Stimulated activated naive CD8-positive, alpha-beta T cell treated with anti-CD3 and anti-CD28 coated beads, Interleukin-15, Interleukin-2, amounts not matched to agents 100 U/mL and 50 U/mL, for 24 hours (primary cell): ENCODE measurements at regions not wholly inside any gene's neighbourhood (a gene's known extent, or its start where the extent isn't known, plus 50 kb on each side); places are given as distances from the start of the nearest gene placed in this dataset.
A peak's percentile ranks its signal among the peaks of the same experiment; 100 is the strongest.
"Not testable (repeated sequence)": the region's sequence is repeated elsewhere in the genome, so short reads cannot be mapped to it uniquely, and the experiment has no call there.

Experiments used
- ATAC-seq: fragments of 150-1000 bp; cut with Tn5 transposase; one replicate; pipeline ENCODE4 v1.10.0; 2021
- DNase-seq: peaks from one replicate; pipeline ENCODE4 v3.0.0; 2021

DNA sequence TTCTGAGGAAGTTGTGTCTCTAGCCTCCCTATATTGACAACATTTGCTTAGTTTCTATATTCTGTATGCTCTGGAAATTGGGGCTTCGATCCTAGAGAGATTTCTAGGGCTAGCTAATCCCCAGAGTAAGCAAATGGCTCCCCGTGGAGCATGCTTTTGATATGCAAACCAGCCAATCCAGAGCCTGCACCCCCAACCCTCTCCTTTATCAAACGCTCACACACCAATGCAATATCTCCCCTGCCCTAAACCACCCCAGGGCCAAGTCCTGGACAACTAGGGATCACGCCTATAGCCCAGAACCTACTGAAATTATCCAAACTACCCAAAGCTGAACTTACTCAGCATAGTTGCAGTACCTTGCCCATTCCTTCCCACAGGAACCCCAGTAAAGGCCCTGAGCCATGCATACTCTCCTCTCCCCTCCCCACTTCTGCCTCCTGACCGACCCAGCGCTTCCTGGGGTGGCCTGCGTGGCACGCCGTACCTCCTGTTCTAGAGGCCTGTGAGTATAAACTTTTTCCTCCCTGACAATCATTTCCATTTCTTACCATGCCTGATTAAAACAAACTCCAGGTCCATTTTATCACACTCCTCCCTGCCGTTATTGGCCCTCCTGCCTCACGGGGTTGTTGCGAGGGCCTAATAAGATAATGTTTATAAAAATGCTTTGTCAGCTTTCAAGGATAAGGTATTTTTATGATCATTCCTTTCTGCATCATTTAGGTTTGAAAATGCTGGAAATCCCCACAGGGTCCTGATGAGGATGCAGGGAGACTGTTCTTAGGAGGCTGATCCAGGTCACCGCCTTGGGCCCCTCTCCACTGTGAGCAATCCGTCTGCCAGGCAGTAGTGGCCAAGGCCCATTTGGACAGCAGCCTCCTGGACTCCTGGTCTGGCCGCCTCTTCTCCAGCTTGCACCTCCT lies 102.7 kb downstream of the TENT5C start:
- DNase-seq (no peak), ATAC-seq (no peak)

DNA sequence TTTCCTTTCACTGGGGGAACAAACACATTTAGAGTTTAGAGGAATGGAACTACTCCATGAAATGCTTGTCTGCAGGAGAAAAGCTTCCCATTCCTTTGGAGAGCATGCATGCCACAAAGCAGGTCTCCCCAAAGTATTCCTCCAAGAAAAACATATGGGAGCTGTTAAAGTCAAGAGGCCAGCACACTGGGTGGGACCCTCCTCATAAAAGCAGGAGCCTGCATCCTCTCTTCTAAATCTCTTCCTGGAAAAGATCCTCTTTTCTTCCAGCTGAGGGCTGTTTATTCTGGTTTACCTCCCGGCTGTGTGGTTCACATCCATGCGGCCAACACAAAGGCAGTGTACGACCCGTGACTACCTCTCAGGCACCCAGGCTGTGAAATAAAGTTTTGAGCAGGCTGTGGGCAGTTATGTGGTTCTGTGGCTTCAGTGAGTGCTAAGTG lies 103.4 kb downstream of the TENT5C start:
- ATAC-seq = no peak
- DNase-seq = no peak

DNA sequence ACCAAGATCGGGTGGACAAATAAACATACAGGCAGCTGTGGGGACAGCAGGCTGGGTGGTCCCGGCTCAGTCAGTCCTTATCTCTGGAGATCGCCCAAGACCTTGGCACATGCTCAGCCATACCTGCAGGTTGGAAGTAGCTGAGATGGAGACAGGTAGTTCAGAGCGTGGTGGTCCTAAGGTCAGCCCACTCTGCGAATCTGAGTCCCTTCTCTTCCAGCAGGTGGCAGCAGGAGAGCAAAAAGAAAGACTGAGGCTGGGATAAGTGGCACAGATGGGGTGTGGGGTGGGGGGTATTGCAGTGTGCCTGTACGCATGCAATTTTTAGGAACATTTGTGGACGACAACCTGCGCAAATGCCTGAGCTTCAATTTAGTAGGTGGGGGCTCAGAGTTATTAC lies 104.9 kb downstream of the TENT5C start:
- peak; percentile 40 for ATAC-seq
- no peak for DNase-seq

DNA sequence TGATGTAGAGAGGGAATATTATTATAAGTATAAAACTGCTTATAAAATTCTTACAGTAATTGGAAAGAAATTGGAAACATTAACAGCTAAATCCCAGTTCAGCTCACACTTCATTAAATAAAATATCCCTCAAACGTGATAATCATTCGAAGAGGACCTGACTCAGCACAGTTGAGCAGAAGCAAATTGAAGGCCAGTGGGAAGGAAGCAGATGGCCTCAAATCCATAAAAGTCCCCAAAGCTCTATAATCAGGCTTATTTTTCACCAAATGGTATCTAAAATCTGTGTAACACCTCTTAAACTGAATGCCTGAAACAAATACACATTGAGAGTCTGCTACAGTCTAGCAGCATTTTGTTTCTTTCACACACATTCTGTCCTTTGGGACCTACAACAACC lies 106.8 kb downstream of the TENT5C start:
- no peak for ATAC-seq
- no peak for DNase-seq

DNA sequence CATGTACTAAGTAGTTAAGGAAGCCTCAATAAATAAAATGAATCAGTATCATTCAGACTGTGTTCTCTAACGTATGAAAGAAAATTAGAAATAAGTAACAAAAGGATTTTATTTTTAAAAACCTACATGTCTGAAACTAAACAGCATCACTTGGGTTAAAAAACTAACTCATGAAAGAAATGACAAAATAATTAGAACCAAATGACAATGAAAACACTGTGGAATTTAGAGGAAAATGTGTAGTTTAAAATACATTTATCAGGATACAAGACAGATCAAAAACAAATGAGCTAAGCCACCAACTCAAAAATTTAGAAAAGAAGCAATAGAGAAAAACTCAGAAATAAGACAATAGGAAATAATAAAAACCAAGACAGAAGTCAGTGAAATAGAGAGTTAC lies 108.7 kb downstream of the TENT5C start:
- no peak for ATAC-seq
- DNase-seq = no peak

DNA sequence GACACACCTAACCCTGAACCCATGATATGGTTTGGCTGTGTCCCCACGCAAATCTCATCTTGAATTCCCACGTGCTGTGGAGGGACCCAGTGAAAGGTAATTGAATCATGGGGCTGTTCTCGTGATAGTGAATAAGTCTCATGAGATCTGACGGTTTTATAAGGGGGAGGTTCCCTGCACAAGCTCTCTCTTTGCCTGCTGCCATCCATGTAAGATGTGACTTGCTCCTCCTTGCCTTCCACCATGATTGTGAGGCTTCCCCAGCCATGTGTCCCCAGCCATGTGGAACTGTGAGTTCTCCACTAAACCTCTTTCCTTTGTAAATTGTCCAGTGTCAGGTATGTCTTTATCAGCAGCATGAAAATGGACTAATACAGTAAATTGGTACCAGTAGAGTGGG lies 110.2 kb downstream of the TENT5C start:
- ATAC-seq, DNase-seq: not testable (repeated sequence)

DNA sequence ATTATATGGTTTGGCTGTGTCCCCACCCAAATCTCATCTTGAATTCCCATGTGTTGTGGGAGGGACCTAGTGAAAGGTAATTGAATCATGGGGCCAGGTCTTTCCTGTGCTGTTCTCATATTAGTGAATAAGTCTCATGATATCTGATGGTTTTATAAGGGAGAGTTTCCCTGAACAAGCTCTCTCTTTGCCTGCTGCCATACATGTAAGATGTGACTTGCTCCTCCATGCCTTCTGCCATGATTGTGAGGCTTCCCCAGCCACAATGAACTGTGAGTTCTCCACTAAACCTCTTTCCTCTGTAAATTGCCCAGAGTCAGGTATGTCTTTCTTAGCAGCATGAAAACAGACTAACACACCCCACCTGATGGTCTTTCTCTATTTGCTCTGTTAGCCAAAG lies 112.1 kb downstream of the TENT5C start:
- not testable (repeated sequence) for DNase-seq, ATAC-seq

DNA sequence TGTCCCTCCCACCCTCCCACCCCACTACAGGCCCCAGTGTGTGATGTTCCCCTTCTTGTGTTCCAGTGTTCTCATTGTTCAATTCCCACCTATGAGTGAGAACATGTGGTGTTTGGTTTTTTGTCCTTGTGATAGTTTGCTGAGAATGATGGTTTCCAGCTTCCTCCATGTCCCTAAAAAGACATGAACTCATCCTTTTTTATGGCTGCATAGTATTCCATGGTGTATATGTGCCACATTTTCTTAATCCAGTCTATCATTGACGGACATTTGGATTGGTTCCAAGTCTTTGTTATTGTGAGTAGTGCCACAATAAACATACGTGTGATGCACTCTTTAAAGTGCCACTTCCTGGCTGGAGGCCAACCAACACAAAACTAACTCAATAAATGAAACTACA lies 112.7 kb downstream of the TENT5C start:
- not testable (repeated sequence) for ATAC-seq, DNase-seq

DNA sequence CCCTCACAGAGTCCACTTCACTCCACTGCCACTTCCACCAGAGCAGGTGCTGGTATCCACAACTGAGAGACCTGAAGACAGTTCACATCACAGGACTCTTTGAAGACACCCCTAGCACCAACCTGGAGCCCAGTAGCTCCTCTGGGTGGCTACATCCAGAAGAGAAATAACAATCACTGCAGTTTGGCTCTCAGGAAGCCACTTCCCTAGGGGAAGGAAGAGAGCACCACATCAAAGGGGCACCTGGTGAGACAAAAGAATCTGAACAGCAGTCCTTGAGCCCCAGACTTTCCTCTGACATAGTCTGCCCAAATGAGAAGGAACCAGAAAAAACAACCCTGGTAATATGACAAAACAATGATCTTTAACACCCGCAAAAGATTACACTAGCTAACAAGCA lies 113.2 kb downstream of the TENT5C start:
- ATAC-seq (no peak), DNase-seq (no peak)

DNA sequence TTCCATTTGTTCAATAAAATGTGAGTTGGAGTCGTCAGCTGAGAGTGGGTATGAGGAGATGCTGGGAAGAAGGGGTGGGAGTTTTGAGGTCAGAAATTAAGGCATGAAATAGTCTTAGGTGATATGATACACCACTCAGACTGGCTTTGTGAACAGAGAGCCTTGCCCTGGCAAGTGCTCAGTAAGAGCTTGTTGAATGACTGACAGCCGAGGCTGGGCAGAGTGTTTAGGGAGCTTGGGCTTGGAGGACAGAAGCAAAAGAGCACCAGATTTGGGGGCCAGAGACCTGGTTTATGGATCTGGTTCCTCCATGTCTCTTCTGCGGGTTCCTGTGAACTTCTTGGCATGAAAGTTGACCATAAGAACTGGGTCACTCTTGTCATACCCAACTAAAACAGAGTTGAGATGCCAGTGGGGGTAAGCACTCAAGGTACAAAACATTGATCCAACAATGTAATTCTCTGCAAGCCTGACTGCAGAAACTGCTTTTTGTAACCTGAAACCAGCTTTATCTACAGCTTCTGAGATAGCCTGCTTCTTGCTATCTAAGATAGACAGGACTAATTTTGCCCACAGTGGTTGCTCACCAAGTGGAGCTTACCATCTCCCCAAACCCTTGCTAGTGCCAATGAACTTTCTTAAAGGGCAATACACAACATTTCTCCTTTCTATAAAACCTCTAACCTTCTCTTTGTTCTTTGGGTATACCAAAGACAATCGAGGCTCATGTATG lies 126.4 kb downstream of the TENT5C start:
- no peak for DNase-seq
- ATAC-seq = no peak

DNA sequence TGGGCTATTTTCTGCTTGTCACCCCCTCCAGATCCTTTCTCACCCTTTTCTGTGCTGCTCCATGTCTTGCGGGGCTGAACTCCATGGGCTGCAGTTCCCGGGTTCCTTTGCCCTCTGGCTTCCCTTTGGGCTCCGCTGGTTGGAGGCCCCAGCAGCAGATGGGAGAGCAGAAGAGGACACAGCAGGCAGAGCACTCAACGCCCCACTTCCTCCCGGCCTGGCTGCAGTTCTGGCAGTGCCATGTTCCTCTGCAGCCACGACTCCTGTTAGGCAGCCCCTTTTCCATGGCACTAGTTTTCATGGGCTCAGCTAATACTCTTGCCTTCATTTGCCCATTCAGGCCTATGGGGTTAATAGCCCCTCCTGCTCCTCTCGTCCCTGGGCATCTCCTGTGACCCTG lies 127.1 kb downstream of the TENT5C start:
- no peak for DNase-seq
- no peak for ATAC-seq

DNA sequence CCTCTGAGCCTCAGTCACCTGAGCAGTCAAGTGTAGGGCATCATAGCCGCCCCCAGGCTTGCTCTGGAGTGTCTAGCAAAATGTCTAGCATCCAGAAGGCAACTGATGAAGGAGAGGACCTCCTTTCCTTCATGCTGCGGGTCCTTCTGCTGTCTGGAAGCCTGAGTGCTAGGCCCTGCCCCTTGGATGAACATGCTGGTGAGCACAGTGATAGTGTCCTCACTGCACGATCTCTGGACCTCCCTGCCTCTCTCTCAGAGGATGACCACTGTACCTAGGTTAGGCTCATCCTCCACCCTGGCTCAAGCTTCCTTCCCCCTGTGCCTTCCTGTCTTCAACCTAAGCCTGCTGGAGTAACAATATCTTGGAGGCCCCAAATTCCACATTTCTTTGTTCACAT lies 128.6 kb downstream of the TENT5C start:
- ATAC-seq (no peak), DNase-seq (no peak)

DNA sequence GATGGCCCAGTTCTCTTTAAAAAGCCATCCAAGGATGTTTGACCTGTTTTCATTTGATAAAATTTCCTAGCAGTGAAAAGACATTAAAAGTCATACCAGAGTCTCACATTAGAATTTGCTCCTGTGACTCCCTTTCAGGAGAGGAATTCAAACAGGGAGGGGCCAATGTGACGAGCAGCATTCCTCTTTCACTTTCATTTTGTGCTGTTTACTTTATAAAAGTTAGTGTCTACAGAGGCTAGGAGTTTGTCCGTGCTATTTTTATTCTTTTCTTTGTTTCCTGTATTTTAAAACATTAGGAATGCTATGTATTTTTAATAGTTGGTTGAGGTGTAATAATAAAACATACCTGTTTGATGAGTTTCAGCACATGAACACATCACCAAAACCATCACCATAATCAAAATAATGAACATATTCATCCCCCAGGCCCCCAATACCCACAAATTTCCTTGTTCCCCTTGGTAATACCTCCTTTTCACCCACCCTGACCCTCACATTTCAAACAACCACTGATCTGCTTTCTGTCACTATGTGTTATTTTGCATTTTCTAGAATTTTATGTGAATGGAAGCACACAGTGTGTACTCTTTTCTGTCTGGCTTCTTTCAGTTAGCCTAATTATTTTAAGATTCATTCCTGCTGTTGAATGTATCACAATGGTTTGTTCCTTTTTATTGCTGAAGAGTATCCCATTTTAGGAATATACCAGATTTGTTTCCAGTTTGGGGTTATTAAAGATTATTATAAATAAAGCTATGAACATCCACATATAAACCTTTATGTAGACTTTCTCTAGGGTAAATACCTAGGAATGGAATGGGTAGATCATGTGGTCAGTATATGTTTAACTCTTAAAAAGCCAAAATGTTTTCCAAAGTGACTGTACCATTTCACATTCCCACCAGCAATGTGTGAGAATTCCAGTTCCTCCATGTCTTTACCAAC lies 129.5 kb downstream of the TENT5C start:
- DNase-seq (no peak), ATAC-seq (no peak)

DNA sequence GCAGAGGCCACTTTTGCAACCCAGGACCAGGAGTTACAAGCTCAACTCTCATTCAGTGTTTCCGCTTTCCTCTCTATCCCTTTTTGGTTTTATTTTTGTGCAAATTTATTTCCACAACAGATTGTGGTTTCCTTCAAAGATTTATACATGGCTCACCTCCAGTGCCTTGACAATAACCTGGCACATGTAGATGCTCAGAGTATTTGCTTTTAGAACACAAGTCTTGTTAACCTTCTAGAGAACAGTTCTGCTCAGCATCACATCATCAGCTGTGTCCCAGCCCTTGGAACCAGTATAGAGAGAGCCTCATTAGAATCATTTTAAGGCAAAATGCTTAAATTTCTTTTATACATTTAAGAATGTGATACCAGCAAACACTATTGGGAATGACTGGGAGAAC lies 133.7 kb downstream of the TENT5C start:
- ATAC-seq (no peak), DNase-seq (no peak)

DNA sequence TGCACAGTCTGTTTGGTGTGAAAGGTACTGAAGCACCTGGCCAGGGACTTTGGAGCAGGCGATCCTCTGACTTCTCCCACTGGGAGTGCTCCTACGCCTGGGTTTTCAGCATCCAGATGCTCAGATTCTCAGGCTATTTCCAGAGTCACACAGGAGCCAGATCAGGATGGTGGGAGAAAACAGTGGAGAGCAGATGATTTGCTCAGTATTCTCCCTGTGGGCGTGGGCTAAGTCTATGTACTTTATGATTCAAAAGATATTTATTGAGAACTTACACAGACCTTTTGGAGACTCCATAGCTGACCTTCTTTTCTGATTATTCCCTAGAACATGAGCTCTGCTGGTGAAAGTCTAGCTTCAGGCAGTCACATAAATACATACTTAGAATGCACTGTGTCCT lies 134.6 kb downstream of the TENT5C start:
- DNase-seq (no peak), ATAC-seq (no peak)

DNA sequence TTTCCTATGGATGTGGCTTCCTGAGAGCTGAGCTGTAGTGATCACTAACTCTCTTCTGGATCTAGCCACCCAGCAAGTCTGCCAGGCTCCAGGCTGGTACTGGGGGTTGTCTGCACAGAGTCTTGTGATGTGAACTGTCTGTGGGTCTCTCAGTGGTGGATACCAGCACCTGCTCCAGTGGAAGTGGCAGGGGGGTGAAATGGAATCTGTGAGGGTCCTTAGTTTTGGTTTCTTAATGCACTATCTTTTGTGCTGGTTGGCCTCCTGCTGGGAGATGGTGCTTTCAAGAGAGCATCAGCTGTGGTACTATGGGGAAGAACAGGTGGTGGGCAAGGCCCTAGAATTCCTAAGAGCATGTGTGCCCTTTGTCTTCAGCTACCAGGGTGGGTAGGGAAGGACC lies 140.7 kb downstream of the TENT5C start:
- not testable (repeated sequence) for DNase-seq, ATAC-seq

DNA sequence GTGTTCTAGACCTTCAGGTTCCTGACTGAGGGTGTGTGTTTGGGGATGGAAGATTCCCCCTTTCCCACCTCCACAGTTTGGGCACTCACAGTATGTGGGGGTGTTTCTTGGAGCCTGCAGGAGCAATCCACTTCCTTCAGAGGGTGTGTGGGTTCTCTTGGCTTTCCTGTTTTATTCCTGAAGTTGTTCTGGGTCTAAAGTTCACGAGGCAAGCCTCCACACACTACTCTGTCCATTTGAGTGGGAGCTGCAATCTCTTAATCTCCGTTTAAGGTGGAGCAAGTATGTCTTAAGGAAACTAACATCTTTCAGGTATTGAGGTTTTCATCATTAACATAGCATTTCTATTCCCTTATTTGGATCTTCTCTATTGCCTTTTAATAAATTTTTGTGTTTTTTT lies 141.8 kb downstream of the TENT5C start:
- no peak for ATAC-seq
- no peak for DNase-seq

DNA sequence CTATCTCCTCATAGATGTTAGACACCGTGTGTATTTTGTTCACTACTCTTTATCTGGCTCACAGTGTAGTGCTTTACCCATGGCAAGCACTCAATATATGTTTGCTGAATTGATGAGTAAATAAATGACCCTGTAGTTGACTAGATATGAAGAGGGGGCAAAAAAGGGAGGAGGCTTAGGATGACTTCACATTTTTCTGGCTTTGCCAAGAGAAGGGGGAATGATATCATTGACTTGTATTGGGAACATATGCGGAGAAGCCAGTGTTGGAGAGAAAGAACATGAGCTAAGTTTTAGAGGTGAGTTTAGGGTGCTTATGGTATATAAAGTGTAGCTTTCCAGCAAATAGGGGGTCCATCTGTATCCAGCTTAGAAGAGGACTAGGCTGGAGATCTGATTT lies 145.5 kb downstream of the TENT5C start:
- DNase-seq (no peak), ATAC-seq (no peak)

DNA sequence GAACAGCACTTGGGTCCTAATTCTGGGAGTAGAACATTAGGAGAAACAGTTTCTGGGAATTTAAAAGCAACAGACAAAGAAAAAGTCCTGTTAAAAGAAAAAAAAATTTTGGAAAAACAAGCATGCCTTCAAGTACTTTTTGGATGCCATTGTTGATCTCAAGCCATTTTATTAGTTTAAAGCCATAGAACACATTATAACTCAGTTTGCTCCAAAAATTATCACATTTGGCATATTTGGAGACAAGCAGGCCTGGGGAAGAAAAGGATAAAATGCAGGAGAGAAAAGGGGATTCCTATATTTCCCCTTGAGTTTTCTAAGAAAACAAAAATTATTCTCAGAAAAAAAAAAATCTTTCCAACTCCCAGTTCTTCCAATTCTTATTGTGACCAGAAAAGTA lies 146.8 kb downstream of the TENT5C start:
- no peak for ATAC-seq
- DNase-seq = no peak

DNA sequence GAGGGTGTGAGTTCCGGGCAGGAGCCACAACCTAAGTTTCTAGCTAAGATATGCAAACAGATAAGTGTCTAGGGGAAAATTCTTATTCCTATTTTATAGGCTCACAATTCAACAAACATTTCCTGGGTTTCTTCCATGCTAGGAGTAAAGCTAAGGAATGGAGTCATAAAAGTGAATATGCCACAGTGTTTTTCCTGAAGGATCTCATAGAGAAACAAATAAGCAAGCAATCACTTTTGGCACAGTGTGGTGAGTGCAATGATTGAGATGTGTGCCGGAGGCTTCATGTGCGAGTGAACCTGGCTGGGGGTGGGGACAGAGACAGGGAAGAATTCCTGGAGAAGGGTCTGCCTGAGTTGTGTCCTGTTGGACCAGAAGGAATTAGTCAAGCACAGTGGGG lies 147.4 kb downstream of the TENT5C start:
- DNase-seq (no peak), ATAC-seq (no peak)

DNA sequence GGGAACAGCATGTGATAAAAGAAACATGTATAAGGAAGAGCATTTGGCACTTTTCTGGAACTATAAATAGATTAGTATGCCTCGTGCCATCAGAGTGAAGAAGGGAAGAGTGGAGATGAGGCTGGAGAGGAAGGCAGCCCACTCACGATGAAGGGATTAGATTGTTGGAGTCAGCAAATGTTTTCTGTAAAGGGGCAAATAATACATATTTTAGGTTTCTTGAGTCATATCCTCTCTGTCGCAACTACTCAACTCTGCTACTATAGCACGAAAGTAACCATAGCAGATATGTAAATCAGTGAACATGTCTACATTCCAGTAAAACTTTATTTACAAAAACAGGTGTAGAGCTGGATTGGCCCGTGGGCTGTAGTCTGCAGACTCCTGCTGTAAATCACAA lies 147.8 kb downstream of the TENT5C start:
- DNase-seq (no peak), ATAC-seq (no peak)
